ENCODE measurements at regions not wholly inside any gene's neighbourhood (a gene's known extent, or its start where the extent isn't known, plus 50 kb on each side); places are given as distances from the start of the nearest gene placed in this dataset.
A peak's percentile ranks its signal among the peaks of the same experiment; 100 is the strongest.

GRCh38 chr1:25042331-25043227, 112.5 kb upstream of the RUNX3 start:
- DNase-seq (ENCODE audit: insufficient read length, low spot score) (no peak), FAIRE-seq (no peak)
- no peak for TF ChIP-seq POLR2A (IDR thresholded peaks at IDR 0.05; ENCODE audit: low read depth, low read length)

- DNase-seq (ENCODE audit: insufficient read length, low spot score): no peak
- no peak for TF ChIP-seq POLR2A (IDR thresholded peaks at IDR 0.05; ENCODE audit: low read depth, low read length)
- no peak for FAIRE-seq
These were observed 111.8 kb upstream of the RUNX3 start for GRCh38 chr1:25041916-25042315.

GRCh38 chr1:25040122-25040685, 110.1 kb upstream of the RUNX3 start:
- DNase-seq (ENCODE audit: insufficient read length, low spot score): no peak
- no peak for FAIRE-seq
- no peak for TF ChIP-seq POLR2A (IDR thresholded peaks at IDR 0.05; ENCODE audit: low read depth, low read length)

- no peak for FAIRE-seq
- TF ChIP-seq POLR2A (IDR thresholded peaks at IDR 0.05; ENCODE audit: low read depth, low read length): no peak
- peak; percentile 31 for DNase-seq (ENCODE audit: insufficient read length, low spot score)
These were observed 109.2 kb upstream of the RUNX3 start for GRCh38 chr1:25039229-25039628.

GRCh38 chr1:25038699-25039098, 108.6 kb upstream of the RUNX3 start:
- TF ChIP-seq POLR2A (IDR thresholded peaks at IDR 0.05; ENCODE audit: low read depth, low read length): no peak
- FAIRE-seq: no peak
- no peak for DNase-seq (ENCODE audit: insufficient read length, low spot score)

- no peak for TF ChIP-seq POLR2A (IDR thresholded peaks at IDR 0.05; ENCODE audit: low read depth, low read length)
- FAIRE-seq (no peak), DNase-seq (ENCODE audit: insufficient read length, low spot score) (peak; percentile 48)
These were observed 107.3 kb upstream of the RUNX3 start for GRCh38 chr1:25037174-25038074.

- TF ChIP-seq POLR2A (IDR thresholded peaks at IDR 0.05; ENCODE audit: low read depth, low read length): no peak
- DNase-seq (ENCODE audit: insufficient read length, low spot score): no peak
- FAIRE-seq: no peak
These were observed 106.1 kb upstream of the RUNX3 start for GRCh38 chr1:25036117-25036546.

- DNase-seq (ENCODE audit: insufficient read length, low spot score) (no peak), FAIRE-seq (no peak)
- TF ChIP-seq POLR2A (IDR thresholded peaks at IDR 0.05; ENCODE audit: low read depth, low read length): no peak
These were observed 105.5 kb upstream of the RUNX3 start for GRCh38 chr1:25035523-25036116.

GRCh38 chr1:25034736-25035522, 104.9 kb upstream of the RUNX3 start:
- no peak for FAIRE-seq
- no peak for DNase-seq (ENCODE audit: insufficient read length, low spot score)
- no peak for TF ChIP-seq POLR2A (IDR thresholded peaks at IDR 0.05; ENCODE audit: low read depth, low read length)

- FAIRE-seq: no peak
- no peak for TF ChIP-seq POLR2A (IDR thresholded peaks at IDR 0.05; ENCODE audit: low read depth, low read length)
- no peak for DNase-seq (ENCODE audit: insufficient read length, low spot score)
These were observed 104.0 kb upstream of the RUNX3 start for GRCh38 chr1:25033828-25034705.

GRCh38 chr1:25033030-25033827, 103.2 kb upstream of the RUNX3 start:
- FAIRE-seq (no peak), DNase-seq (ENCODE audit: insufficient read length, low spot score) (no peak)
- no peak for TF ChIP-seq POLR2A (IDR thresholded peaks at IDR 0.05; ENCODE audit: low read depth, low read length)
